ENCODE measurements at regions not wholly inside any gene's neighbourhood (a gene's known extent, or its start where the extent isn't known, plus 50 kb on each side); places are given as distances from the start of the nearest gene placed in this dataset.

DNA sequence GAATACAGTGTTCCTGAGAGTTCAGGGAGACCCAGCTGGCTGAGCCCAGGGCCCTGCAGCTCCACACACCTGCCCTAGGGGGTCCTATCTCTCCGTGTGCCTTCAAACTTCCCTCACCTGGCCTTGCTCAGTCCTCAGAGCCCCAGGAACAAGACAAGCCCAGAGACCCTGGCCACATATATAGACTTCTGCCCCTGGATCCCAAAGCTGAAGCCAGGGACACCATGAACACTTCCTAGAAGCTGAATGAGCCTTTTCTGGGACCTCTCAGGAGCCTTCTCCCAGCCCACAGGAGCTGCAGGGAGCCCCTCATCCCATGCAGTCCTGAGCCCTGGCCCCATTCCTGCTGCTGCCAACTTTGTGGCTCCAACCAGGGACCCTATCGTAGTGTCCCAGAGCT, 190.5 kb downstream of the DICER1 start:
- Histone ChIP-seq H3K36me3 (ENCODE audit: control insufficient read depth in 2 of 2, insufficient read depth in 2 of 2, low read length in 1 of 2) (no peaks in the 10 kb centered on the region), H3K27me3 (replicated peaks in 1 of 2; ENCODE audit: control insufficient read depth in 2 of 2, insufficient read depth in 2 of 2, low read length in 1 of 2) (peaks cover 0 to 3% of the 10 kb centered on the region in 2 experiments; a peak in 2 of 4 replicates), H4K20me1 (ENCODE audit: control insufficient read depth, insufficient read depth) (no peaks in the 10 kb centered on the region), H3K4me1 (ENCODE audit: control insufficient read depth, insufficient read depth, low read length) (no peaks in the 10 kb centered on the region), H3K9ac (ENCODE audit: control insufficient read depth, insufficient read depth, low read length) (no peak overlapping the region), H3K9me3 (replicated peaks; ENCODE audit: control insufficient read depth, insufficient read depth, low read length) (no peaks in the 10 kb centered on the region), H3K79me2 (ENCODE audit: control insufficient read depth, insufficient read depth, low read length) (no peaks in the 10 kb centered on the region), H2AFZ (ENCODE audit: control insufficient read depth, low read depth, low read length) (no peak overlapping the region), H3K4me2 (ENCODE audit: control insufficient read depth, insufficient read depth) (no peak overlapping the region), H3K27ac (ENCODE audit: control insufficient read depth, insufficient read depth) (no peak overlapping the region), H3K4me3 (no peak overlapping the region)
- intact Hi-C loops (cut with micrococcal nuclease; ENCODE audit: unreplicated experiment) (no loop called here), in situ Hi-C loops (cut with MboI) (no loop called here)
- WGBS (ENCODE audit: insufficient coverage, insufficient replicate concordance, low lambda C conversion rate, missing lambda C conversion rate) = 0% methylated on average over 2 of the region's 2 CpGs
- TF ChIP-seq JUND (IDR thresholded peaks at IDR 0.05; ENCODE audit: low read depth, low read length) = no peak
- TF ChIP-seq PRDM15 (CRISPR knock-in tag; IDR thresholded peaks at IDR 0.05) = no peak
- no peak for TF ChIP-seq SMAD5 (IDR thresholded peaks at IDR 0.05; ENCODE audit: low read depth)
- TF ChIP-seq ELK1 (IDR thresholded peaks at IDR 0.05; ENCODE audit: low read depth, low read length) = no peak
- TF ChIP-seq, protein P1, sequence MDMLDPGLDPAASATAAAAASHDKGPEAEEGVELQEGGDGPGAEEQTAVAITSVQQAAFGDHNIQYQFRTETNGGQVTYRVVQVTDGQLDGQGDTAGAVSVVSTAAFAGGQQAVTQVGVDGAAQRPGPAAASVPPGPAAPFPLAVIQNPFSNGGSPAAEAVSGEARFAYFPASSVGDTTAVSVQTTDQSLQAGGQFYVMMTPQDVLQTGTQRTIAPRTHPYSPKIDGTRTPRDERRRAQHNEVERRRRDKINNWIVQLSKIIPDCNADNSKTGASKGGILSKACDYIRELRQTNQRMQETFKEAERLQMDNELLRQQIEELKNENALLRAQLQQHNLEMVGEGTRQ (IDR thresholded peaks at IDR 0.05; ENCODE audit: borderline replicate concordance, low read depth, low read length) = no peak
- ATAC-seq = no peak
- DNase-seq (ENCODE audit: low read depth, low spot score) = no peak
- ChIA-PET RAD21 (ENCODE audit: unreplicated experiment) (no interaction called here), SMC1A (ENCODE audit: uncharacterized antibody, unreplicated experiment) (no interaction called here), CTCF (no interaction called here), POLR2A (no interaction called here)
- no TSS peak for BruUV-seq (replicated peaks)
- no peak for FAIRE-seq

Measured in GM12878 (cell line).